WTC11 (cell line): ENCODE measurements at regions not wholly inside any gene's neighbourhood (a gene's known extent, or its start where the extent isn't known, plus 50 kb on each side); places are given as distances from the start of the nearest gene placed in this dataset.

Experiments
- ATAC-seq: fragments of 200-7000 bp; cut with Tn5 transposase; 2 replicates; pipeline ENCODE4 v1.10.0; 2021; ENCODE audit warnings: mild to moderate bottlenecking, moderate library complexity
- CTCF ChIA-PET: fragments of 300-600 bp; sonication (Branson Sonifier 250); formaldehyde crosslinking; loops from one replicate; lab custom pipeline; 2021; ENCODE audit warnings: antibody characterized with exemption; lab: Charles Lee
- POLR2A ChIA-PET: fragments of 350-600 bp; sonication (Branson Sonifier 250); formaldehyde crosslinking; loops from one replicate; lab custom pipeline; 2021; ENCODE audit warnings: antibody characterized with exemption; lab: Charles Lee
- DNase-seq: peaks from one replicate; pipeline ENCODE4 v3.0.0; 2021; ENCODE audit warnings: low spot score
- H3K27ac Mint-ChIP-seq: 2 replicates; pipeline ENCODE4 v1.8.0; 2021; ENCODE audit warnings: mixed read lengths
- H3K27me3 Mint-ChIP-seq: 2 replicates; pipeline ENCODE4 v1.8.0; 2021; ENCODE audit warnings: low read depth, mild to moderate bottlenecking, moderate library complexity, mixed read lengths
- H3K36me3 Mint-ChIP-seq: 2 replicates; pipeline ENCODE4 v1.8.0; 2021; ENCODE audit warnings: mixed read lengths
- H3K4me1 Mint-ChIP-seq: 2 replicates; pipeline ENCODE4 v1.8.0; 2022; ENCODE audit warnings: mixed read lengths
- H3K4me3 Mint-ChIP-seq: 2 replicates; pipeline ENCODE4 v1.8.0; 2021; ENCODE audit warnings: mild to moderate bottlenecking, moderate library complexity, mixed read lengths
- H3K9me3 Mint-ChIP-seq: 2 replicates; pipeline ENCODE4 v1.8.0; 2021; ENCODE audit warnings: mixed read lengths
- ATF2 ChIP-seq: sonication (generic); formaldehyde crosslinking; IDR thresholded peaks from 2 replicates; pipeline ENCODE4 v1.8.1; 2022; ENCODE audit warnings: low read depth, missing genetic modification reagents, borderline replicate concordance
- ATF6 ChIP-seq: sonication (generic); formaldehyde crosslinking; IDR thresholded peaks from 2 replicates; pipeline ENCODE4 v1.8.1; 2023; ENCODE audit warnings: mild to moderate bottlenecking, missing genetic modification reagents
- CBFB ChIP-seq: sonication (generic); formaldehyde crosslinking; IDR thresholded peaks from 2 replicates; pipeline ENCODE4 v1.8.1; 2022; ENCODE audit warnings: mild to moderate bottlenecking, low read depth, missing genetic modification reagents
- FOXK1 ChIP-seq: sonication (generic); formaldehyde crosslinking; IDR thresholded peaks from 2 replicates; pipeline ENCODE4 v1.8.0; 2022; ENCODE audit warnings: mild to moderate bottlenecking, moderate library complexity, missing genetic modification reagents
- JUN ChIP-seq: sonication (generic); formaldehyde crosslinking; IDR thresholded peaks from 2 replicates; pipeline ENCODE4 v1.8.0; 2023; ENCODE audit warnings: mild to moderate bottlenecking, missing genetic modification reagents
- TCF7 ChIP-seq: sonication (generic); formaldehyde crosslinking; IDR thresholded peaks from 2 replicates; pipeline ENCODE4 v1.8.0; 2022; ENCODE audit warnings: mild to moderate bottlenecking, low read depth, missing genetic modification reagents, moderate library complexity
- USF2 ChIP-seq: sonication (generic); formaldehyde crosslinking; IDR thresholded peaks from 2 replicates; pipeline ENCODE4 v1.8.1; 2023; ENCODE audit warnings: mild to moderate bottlenecking, missing genetic modification reagents, moderate library complexity
- ZNF138 ChIP-seq: sonication (generic); formaldehyde crosslinking; conservative IDR thresholded peaks from 2 replicates; pipeline ENCODE4 v1.8.1; 2022; ENCODE audit warnings: mild to moderate bottlenecking, moderate library complexity, missing genetic modification reagents
- ZNF317 ChIP-seq: sonication (generic); formaldehyde crosslinking; IDR thresholded peaks from 2 replicates; pipeline ENCODE4 v1.8.1; 2023; ENCODE audit warnings: low read depth, mild to moderate bottlenecking, moderate library complexity, missing genetic modification reagents, borderline replicate concordance
- ZNF425 ChIP-seq: fragments of 250-450 bp; sonication (Bioruptor Pico); conservative IDR thresholded peaks from 2 replicates; pipeline ENCODE4 v1.9.0; 2021; ENCODE audit warnings: mild to moderate bottlenecking
- ZNF512 ChIP-seq: sonication (generic); formaldehyde crosslinking; IDR thresholded peaks from 2 replicates; pipeline ENCODE4 v1.8.1; 2022; ENCODE audit warnings: missing genetic modification reagents, borderline replicate concordance
- ZNF532 ChIP-seq: fragments of 250-450 bp; sonication (Bioruptor Pico); IDR thresholded peaks from 2 replicates; pipeline ENCODE4 v1.9.0; 2021; ENCODE audit warnings: mild to moderate bottlenecking, borderline replicate concordance

GRCh38 chr9:108521063-108521590 lies 334.7 kb downstream of the ACTL7B start (continued):
- no peak for TF ChIP-seq ZNF512
- TF ChIP-seq ATF6 = no peak
- no peak for TF ChIP-seq ZNF138
- no peak for TF ChIP-seq TCF7 (CRISPR knock-in tag)
- TF ChIP-seq ZNF317 (CRISPR knock-in tag) = no peak

GRCh38 chr9:108519437-108519836 lies 336.3 kb downstream of the ACTL7B start:
- TF ChIP-seq CBFB (no peak), JUN (CRISPR knock-in tag) (no peak), USF2 (no peak), ZNF532 (no peak), ATF2 (CRISPR knock-in tag) (no peak), ATF6 (no peak), FOXK1 (CRISPR knock-in tag) (no peak), ZNF425 (no peak)
- TF ChIP-seq, all 79 proteins: peak for 0
- Mint-ChIP-seq H3K9me3 (no peaks in the 10 kb centered on the region), H3K27me3 (no peaks in the 10 kb centered on the region), H3K27ac (no peak overlapping the region), H3K4me3 (no peak overlapping the region), H3K36me3 (no peaks in the 10 kb centered on the region), H3K4me1 (no peaks in the 10 kb centered on the region; the same call in 1 of the 2 replicates)
- CTCF ChIA-PET = no interaction called here
- DNase-seq = no peak
- ATAC-seq = no peak
- POLR2A ChIA-PET = no interaction called here
